HG02885 (cell line): ENCODE measurements at regions not wholly inside any gene's neighbourhood (a gene's known extent, or its start where the extent isn't known, plus 50 kb on each side); places are given as distances from the start of the nearest gene placed in this dataset.
"Not testable (repeated sequence)": the region's sequence is repeated elsewhere in the genome, so short reads cannot be mapped to it uniquely, and the experiment has no call there.

Source experiments
- ATAC-seq: cut with Tn5 transposase; IDR thresholded peaks from one replicate; pipeline ENCODE4 v1.9.1; 2021; ENCODE audit warnings: mild to moderate bottlenecking; ENCODE audit not compliant: unreplicated experiment, poor library complexity

- no peak for ATAC-seq
Observed at GRCh38 chr2:878245-878930, 72.3 kb upstream of the SNTG2 start.

- ATAC-seq: no peak
Observed at GRCh38 chr2:877747-878146, 72.9 kb upstream of the SNTG2 start.

GRCh38 chr2:875687-876615 is 74.7 kb upstream of the SNTG2 start:
- ATAC-seq: no peak

- ATAC-seq: no peak
Observed at GRCh38 chr2:873651-874580, 76.7 kb upstream of the SNTG2 start.

- ATAC-seq: no peak
Observed at GRCh38 chr2:873027-873426, 77.6 kb upstream of the SNTG2 start.

GRCh38 chr2:871926-872680 is 78.5 kb upstream of the SNTG2 start:
- no peak for ATAC-seq

GRCh38 chr2:871175-871727 is 79.4 kb upstream of the SNTG2 start:
- no peak for ATAC-seq

GRCh38 chr2:870426-870825 is 80.2 kb upstream of the SNTG2 start:
- ATAC-seq: no peak

- no peak for ATAC-seq
Observed at GRCh38 chr2:869894-870293, 80.8 kb upstream of the SNTG2 start.

GRCh38 chr2:869357-869871 is 81.2 kb upstream of the SNTG2 start:
- ATAC-seq: no peak

GRCh38 chr2:868857-869256 is 81.8 kb upstream of the SNTG2 start:
- not testable (repeated sequence) for ATAC-seq

GRCh38 chr2:867296-867695 is 83.4 kb upstream of the SNTG2 start:
- ATAC-seq: no peak

- ATAC-seq: no peak
Observed at GRCh38 chr2:866887-867286, 83.8 kb upstream of the SNTG2 start.

GRCh38 chr2:866009-866680 is 84.5 kb upstream of the SNTG2 start:
- no peak for ATAC-seq

GRCh38 chr2:864501-865106 is 86.0 kb upstream of the SNTG2 start:
- no peak for ATAC-seq

- ATAC-seq: no peak
Observed at GRCh38 chr2:863732-864450, 86.8 kb upstream of the SNTG2 start.

- ATAC-seq: no peak
Observed at GRCh38 chr2:862731-863466, 87.8 kb upstream of the SNTG2 start.
